ENCODE measurements at regions not wholly inside any gene's neighbourhood (a gene's known extent, or its start where the extent isn't known, plus 50 kb on each side); places are given as distances from the start of the nearest gene placed in this dataset.

DNA sequence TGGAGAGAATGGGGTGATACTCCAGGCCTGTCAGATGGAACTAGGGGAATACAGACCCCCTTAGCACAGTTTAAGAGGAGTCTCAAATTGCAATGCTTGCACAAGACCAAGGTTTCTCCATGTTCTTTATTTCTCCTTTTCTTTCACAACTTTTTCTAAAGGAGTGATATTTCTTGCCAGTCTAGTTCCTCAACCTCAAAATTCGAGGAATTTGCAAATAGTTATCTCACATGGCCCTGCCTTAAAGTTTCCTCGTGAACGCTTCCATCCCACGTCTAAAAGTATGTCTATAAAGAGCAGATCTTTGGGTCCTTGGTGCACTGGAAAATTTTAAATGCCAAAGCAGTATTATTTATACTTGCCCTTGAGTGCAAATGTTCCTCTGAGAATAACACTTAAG lies 373.8 kb upstream of the KLF4 start:
- Histone ChIP-seq H2AFZ (ENCODE audit: control insufficient read depth, low read length) (no peak overlapping the region), H3K4me3 (ENCODE audit: control insufficient read depth in 2 of 3, extremely low read depth in 1 of 3, insufficient read depth in 2 of 3, low read depth in 1 of 3, low read length in 3 of 3) (no peak overlapping the region), H3K4me1 (ENCODE audit: control insufficient read depth, extremely low read depth, insufficient read depth, low read length) (no peaks in the 10 kb centered on the region), H3K36me3 (ENCODE audit: control insufficient read depth in 2 of 2, extremely low read depth in 1 of 2, insufficient read depth in 2 of 2, low read length in 2 of 2) (no peaks in the 10 kb centered on the region), H3K27me3 (ENCODE audit: control insufficient read depth, extremely low read depth, insufficient read depth, low read length) (no peaks in the 10 kb centered on the region), H4K20me1 (ENCODE audit: control insufficient read depth, extremely low read depth, insufficient read depth, low read length) (no peaks in the 10 kb centered on the region), H3K4me2 (ENCODE audit: control insufficient read depth, extremely low read depth, insufficient read depth, low read depth, low read length) (no peak overlapping the region), H3K79me2 (ENCODE audit: control insufficient read depth, insufficient read depth, low read length) (no peaks in the 10 kb centered on the region), H3K9me1 (ENCODE audit: control insufficient read depth, extremely low read depth, insufficient read depth, low read length) (no peaks in the 10 kb centered on the region), H3K27ac (ENCODE audit: control insufficient read depth, insufficient read depth, low read length) (no peak overlapping the region), H3K9ac (ENCODE audit: control insufficient read depth, extremely low read depth, insufficient read depth, low read length) (no peak overlapping the region), H3K9me3 (ENCODE audit: control insufficient read depth, low read depth, low read length) (no peaks in the 10 kb centered on the region)
- dilution Hi-C loops (cut with MboI; ENCODE audit: extremely low pct_ligation_motif_present, low sequenced_read_pairs), result no loop called here
- FAIRE-seq (no peak), DNase-seq (ENCODE audit: low read depth, low spot score) (no peak)
- TF ChIP-seq, protein P1, sequence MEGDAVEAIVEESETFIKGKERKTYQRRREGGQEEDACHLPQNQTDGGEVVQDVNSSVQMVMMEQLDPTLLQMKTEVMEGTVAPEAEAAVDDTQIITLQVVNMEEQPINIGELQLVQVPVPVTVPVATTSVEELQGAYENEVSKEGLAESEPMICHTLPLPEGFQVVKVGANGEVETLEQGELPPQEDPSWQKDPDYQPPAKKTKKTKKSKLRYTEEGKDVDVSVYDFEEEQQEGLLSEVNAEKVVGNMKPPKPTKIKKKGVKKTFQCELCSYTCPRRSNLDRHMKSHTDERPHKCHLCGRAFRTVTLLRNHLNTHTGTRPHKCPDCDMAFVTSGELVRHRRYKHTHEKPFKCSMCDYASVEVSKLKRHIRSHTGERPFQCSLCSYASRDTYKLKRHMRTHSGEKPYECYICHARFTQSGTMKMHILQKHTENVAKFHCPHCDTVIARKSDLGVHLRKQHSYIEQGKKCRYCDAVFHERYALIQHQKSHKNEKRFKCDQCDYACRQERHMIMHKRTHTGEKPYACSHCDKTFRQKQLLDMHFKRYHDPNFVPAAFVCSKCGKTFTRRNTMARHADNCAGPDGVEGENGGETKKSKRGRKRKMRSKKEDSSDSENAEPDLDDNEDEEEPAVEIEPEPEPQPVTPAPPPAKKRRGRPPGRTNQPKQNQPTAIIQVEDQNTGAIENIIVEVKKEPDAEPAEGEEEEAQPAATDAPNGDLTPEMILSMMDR (optimal IDR thresholded peaks at IDR 0.05 in 1 of 3, IDR thresholded peaks at IDR 0.05 in 1 of 3, conservative IDR thresholded peaks at IDR 0.05 in 1 of 3; ENCODE audit: extremely low read depth in 1 of 3, insufficient read depth in 2 of 3, low read length in 3 of 3), result no peak
- TF ChIP-seq EZH2 (IDR thresholded peaks at IDR 0.05; ENCODE audit: low read length), result no peak

DNA sequence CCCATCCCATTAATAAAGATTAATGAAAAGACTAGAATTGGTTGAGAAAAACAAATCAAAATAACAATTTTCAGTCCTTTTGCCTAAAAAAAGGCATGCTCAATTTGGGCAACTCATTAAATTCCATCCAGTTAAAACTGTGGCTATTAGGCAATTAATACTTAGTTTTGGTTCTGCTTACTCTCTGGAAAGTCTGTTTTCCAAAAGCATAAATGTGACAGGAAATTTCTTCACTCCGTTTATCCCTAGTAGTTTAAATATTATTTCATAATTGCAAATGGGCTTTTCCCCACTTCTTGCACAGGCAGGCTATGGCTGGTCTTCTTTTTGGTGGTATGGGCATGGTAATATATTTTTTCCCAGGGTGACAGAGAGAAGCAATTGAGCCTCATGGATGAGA lies 373.3 kb upstream of the KLF4 start:
- DNase-seq (ENCODE audit: low read depth, low spot score), result no peak
- Histone ChIP-seq H3K27me3 (ENCODE audit: control insufficient read depth, extremely low read depth, insufficient read depth, low read length) (no peaks in the 10 kb centered on the region), H3K36me3 (ENCODE audit: control insufficient read depth in 2 of 2, extremely low read depth in 1 of 2, insufficient read depth in 2 of 2, low read length in 2 of 2) (no peaks in the 10 kb centered on the region), H2AFZ (ENCODE audit: control insufficient read depth, low read length) (no peak overlapping the region), H3K4me3 (ENCODE audit: control insufficient read depth in 2 of 3, extremely low read depth in 1 of 3, insufficient read depth in 2 of 3, low read depth in 1 of 3, low read length in 3 of 3) (no peak overlapping the region), H3K9me1 (ENCODE audit: control insufficient read depth, extremely low read depth, insufficient read depth, low read length) (no peaks in the 10 kb centered on the region), H3K9me3 (ENCODE audit: control insufficient read depth, low read depth, low read length) (no peaks in the 10 kb centered on the region), H3K4me1 (ENCODE audit: control insufficient read depth, extremely low read depth, insufficient read depth, low read length) (no peaks in the 10 kb centered on the region), H3K27ac (ENCODE audit: control insufficient read depth, insufficient read depth, low read length) (no peak overlapping the region), H3K9ac (ENCODE audit: control insufficient read depth, extremely low read depth, insufficient read depth, low read length) (no peak overlapping the region), H3K79me2 (ENCODE audit: control insufficient read depth, insufficient read depth, low read length) (no peaks in the 10 kb centered on the region), H3K4me2 (ENCODE audit: control insufficient read depth, extremely low read depth, insufficient read depth, low read depth, low read length) (no peak overlapping the region), H4K20me1 (ENCODE audit: control insufficient read depth, extremely low read depth, insufficient read depth, low read length) (no peaks in the 10 kb centered on the region)
- TF ChIP-seq, protein P1 (optimal IDR thresholded peaks at IDR 0.05 in 1 of 3, IDR thresholded peaks at IDR 0.05 in 1 of 3, conservative IDR thresholded peaks at IDR 0.05 in 1 of 3; ENCODE audit: extremely low read depth in 1 of 3, insufficient read depth in 2 of 3, low read length in 3 of 3), result no peak
- TF ChIP-seq EZH2 (IDR thresholded peaks at IDR 0.05; ENCODE audit: low read length), result no peak
- dilution Hi-C loops (cut with MboI; ENCODE audit: extremely low pct_ligation_motif_present, low sequenced_read_pairs), result no loop called here
- no peak for FAIRE-seq

Data from keratinocyte (primary cell).